ENCODE measurements at regions not wholly inside any gene's neighbourhood (a gene's known extent, or its start where the extent isn't known, plus 50 kb on each side); places are given as distances from the start of the nearest gene placed in this dataset.
A peak's percentile ranks its signal among the peaks of the same experiment; 100 is the strongest.

GRCh38 chrX:20463296-20464075 lies 196.8 kb upstream of the RPS6KA3 start:
- no peak for DNase-seq

GRCh38 chrX:20461576-20461975 lies 194.9 kb upstream of the RPS6KA3 start:
- DNase-seq = no peak

- no peak for DNase-seq
Measured at GRCh38 chrX:20461002-20461401, 194.3 kb upstream of the RPS6KA3 start.

GRCh38 chrX:20459410-20460350 lies 193.0 kb upstream of the RPS6KA3 start:
- no peak for DNase-seq

GRCh38 chrX:20456971-20457370 lies 190.3 kb upstream of the RPS6KA3 start:
- DNase-seq = no peak

- DNase-seq = no peak
Measured at GRCh38 chrX:20455001-20455400, 188.3 kb upstream of the RPS6KA3 start.

- no peak for DNase-seq
Measured at GRCh38 chrX:20454117-20454516, 187.4 kb upstream of the RPS6KA3 start.

- no peak for DNase-seq
Measured at GRCh38 chrX:20452487-20452886, 185.8 kb upstream of the RPS6KA3 start.

- no peak for DNase-seq
Measured at GRCh38 chrX:20451929-20452328, 185.2 kb upstream of the RPS6KA3 start.

- DNase-seq = no peak
Measured at GRCh38 chrX:20445109-20445508, 178.4 kb upstream of the RPS6KA3 start.

GRCh38 chrX:20442597-20442996 lies 175.9 kb upstream of the RPS6KA3 start:
- peak; percentile 62 to 79 (median 73) for DNase-seq

GRCh38 chrX:20441123-20441522 lies 174.4 kb upstream of the RPS6KA3 start:
- DNase-seq = no peak

- DNase-seq = no peak
Measured at GRCh38 chrX:20438871-20439526, 172.3 kb upstream of the RPS6KA3 start.

- DNase-seq = peak in 3 of 6 experiments; percentile 3 to 44 (median 17)
Measured at GRCh38 chrX:20437683-20438082, 171.0 kb upstream of the RPS6KA3 start.

- DNase-seq = no peak
Measured at GRCh38 chrX:20435913-20436312, 169.2 kb upstream of the RPS6KA3 start.

GRCh38 chrX:20434986-20435385 lies 168.3 kb upstream of the RPS6KA3 start:
- DNase-seq = no peak

- no peak for DNase-seq
Measured at GRCh38 chrX:20433388-20433775, 166.7 kb upstream of the RPS6KA3 start.

GRCh38 chrX:20432746-20433387 lies 166.2 kb upstream of the RPS6KA3 start:
- DNase-seq = no peak

GRCh38 chrX:20432048-20432447 lies 165.3 kb upstream of the RPS6KA3 start:
- DNase-seq = no peak

GRCh38 chrX:20431486-20431885 lies 164.8 kb upstream of the RPS6KA3 start:
- DNase-seq = no peak

- no peak for DNase-seq
Measured at GRCh38 chrX:20427173-20427770, 160.6 kb upstream of the RPS6KA3 start.

- no peak for DNase-seq
Measured at GRCh38 chrX:20421697-20422096, 155.0 kb upstream of the RPS6KA3 start.

Data from stimulated activated naive CD4-positive, alpha-beta T cell (primary cell).